ENCODE measurements at regions not wholly inside any gene's neighbourhood (a gene's known extent, or its start where the extent isn't known, plus 50 kb on each side); places are given as distances from the start of the nearest gene placed in this dataset.

DNA sequence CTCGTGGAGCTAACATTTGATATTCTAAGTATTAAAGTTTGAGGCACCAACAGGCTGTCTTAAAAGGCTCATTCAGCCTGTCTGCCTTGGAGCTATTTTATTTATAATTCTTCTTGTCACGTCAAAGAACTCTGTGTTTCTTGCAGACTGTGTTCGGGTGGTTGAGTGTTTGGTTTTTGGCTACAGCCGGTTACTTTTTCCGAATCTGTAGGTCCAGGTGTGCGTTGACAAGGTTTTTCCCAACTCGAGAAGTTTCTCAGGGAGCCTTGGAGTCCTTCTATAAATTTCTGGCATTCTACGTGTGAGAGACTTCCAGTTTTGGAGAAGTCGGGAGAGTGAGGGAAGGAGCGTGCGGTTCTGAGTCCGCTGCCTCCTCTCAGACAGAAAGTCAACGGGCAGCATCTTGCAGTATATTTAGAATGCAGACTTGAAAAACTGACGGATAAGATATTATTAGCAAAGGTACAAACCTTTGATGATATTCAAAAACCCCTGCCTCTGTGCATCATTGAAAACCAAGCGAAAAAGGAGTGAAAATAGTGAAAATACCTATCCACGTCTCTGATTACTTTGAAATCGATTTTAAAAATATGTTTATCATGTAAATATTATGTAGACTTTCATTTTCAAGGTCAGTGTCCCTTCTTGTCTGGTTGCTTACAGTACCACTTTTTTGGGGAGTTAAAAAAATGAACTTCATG lies 85.2 kb upstream of the PPARA start:
- TF ChIP-seq, protein P1, sequence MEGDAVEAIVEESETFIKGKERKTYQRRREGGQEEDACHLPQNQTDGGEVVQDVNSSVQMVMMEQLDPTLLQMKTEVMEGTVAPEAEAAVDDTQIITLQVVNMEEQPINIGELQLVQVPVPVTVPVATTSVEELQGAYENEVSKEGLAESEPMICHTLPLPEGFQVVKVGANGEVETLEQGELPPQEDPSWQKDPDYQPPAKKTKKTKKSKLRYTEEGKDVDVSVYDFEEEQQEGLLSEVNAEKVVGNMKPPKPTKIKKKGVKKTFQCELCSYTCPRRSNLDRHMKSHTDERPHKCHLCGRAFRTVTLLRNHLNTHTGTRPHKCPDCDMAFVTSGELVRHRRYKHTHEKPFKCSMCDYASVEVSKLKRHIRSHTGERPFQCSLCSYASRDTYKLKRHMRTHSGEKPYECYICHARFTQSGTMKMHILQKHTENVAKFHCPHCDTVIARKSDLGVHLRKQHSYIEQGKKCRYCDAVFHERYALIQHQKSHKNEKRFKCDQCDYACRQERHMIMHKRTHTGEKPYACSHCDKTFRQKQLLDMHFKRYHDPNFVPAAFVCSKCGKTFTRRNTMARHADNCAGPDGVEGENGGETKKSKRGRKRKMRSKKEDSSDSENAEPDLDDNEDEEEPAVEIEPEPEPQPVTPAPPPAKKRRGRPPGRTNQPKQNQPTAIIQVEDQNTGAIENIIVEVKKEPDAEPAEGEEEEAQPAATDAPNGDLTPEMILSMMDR (IDR thresholded peaks at IDR 0.05; ENCODE audit: low read length) = no peak
- no peak for TF ChIP-seq EZH2 (IDR thresholded peaks at IDR 0.05; ENCODE audit: borderline replicate concordance, low read length)

All from OCI-LY1 (cell line).